Mononuclear cell (primary cell): ENCODE measurements at regions not wholly inside any gene's neighbourhood (a gene's known extent, or its start where the extent isn't known, plus 50 kb on each side); places are given as distances from the start of the nearest gene placed in this dataset.
"Not testable (repeated sequence)": the region's sequence is repeated elsewhere in the genome, so short reads cannot be mapped to it uniquely, and the experiment has no call there.

Experiments
- H3K27me3 ChIP-seq: 2 replicates; pipeline ENCODE4 v1.6.0; 2011; ENCODE audit warnings: low read length, control low read depth; ENCODE audit not compliant: insufficient read depth
- H3K4me1 ChIP-seq: 2 replicates; pipeline ENCODE4 v1.5.1; 2011; ENCODE audit warnings: mild to moderate bottlenecking, low read length, control low read depth; ENCODE audit not compliant: insufficient read depth
- H3K4me3 ChIP-seq: 2 replicates; pipeline ENCODE4 v1.5.1; 2011; ENCODE audit warnings: mild to moderate bottlenecking, low read length, moderate library complexity
- H3K9me3 ChIP-seq: 2 replicates; pipeline ENCODE4 v1.5.1; 2011; ENCODE audit warnings: low read depth, mild to moderate bottlenecking, control low read depth, low read length

GRCh38 chr20:30811885-30812671 is 445.4 kb upstream of the DEFB115 start:
- Histone ChIP-seq H3K9me3 (no peaks in the 10 kb centered on the region), H3K4me3 (peak overlapping the region; percentile 27)

GRCh38 chr20:30812739-30813411 is 444.6 kb upstream of the DEFB115 start:
- H3K4me1 ChIP-seq = no peaks in the 10 kb centered on the region
- no peaks in the 10 kb centered on the region for H3K27me3 ChIP-seq
- no peaks in the 10 kb centered on the region for H3K9me3 ChIP-seq
- H3K4me3 ChIP-seq = no peak overlapping the region

More at GRCh38 chr20:30811885-30812671, 445.4 kb upstream of the DEFB115 start:
- Histone ChIP-seq H3K4me1 (no peaks in the 10 kb centered on the region), H3K27me3 (no peaks in the 10 kb centered on the region)

- H3K4me3 ChIP-seq, H3K9me3 ChIP-seq, H3K4me1 ChIP-seq, H3K27me3 ChIP-seq: not testable (repeated sequence)
Measured at GRCh38 chr20:30813412-30814311, 443.8 kb upstream of the DEFB115 start.

GRCh38 chr20:30814312-30814639 is 443.2 kb upstream of the DEFB115 start:
- not testable (repeated sequence) for H3K4me1 ChIP-seq, H3K27me3 ChIP-seq, H3K9me3 ChIP-seq, H3K4me3 ChIP-seq

- not testable (repeated sequence) for H3K27me3 ChIP-seq, H3K4me1 ChIP-seq, H3K4me3 ChIP-seq, H3K9me3 ChIP-seq
Measured at GRCh38 chr20:30815027-30815576, 442.4 kb upstream of the DEFB115 start.

GRCh38 chr20:30815577-30816181 is 441.8 kb upstream of the DEFB115 start:
- Histone ChIP-seq H3K4me1 (no peaks in the 10 kb centered on the region), H3K4me3 (no peak overlapping the region), H3K9me3 (no peaks in the 10 kb centered on the region), H3K27me3 (no peaks in the 10 kb centered on the region)

GRCh38 chr20:30816182-30816645 is 441.2 kb upstream of the DEFB115 start:
- no peaks in the 10 kb centered on the region for H3K27me3 ChIP-seq
- H3K4me3 ChIP-seq = no peak overlapping the region
- no peaks in the 10 kb centered on the region for H3K4me1 ChIP-seq
- H3K9me3 ChIP-seq = no peaks in the 10 kb centered on the region

GRCh38 chr20:30821615-30822014 is 435.8 kb upstream of the DEFB115 start:
- not testable (repeated sequence) for H3K4me1 ChIP-seq, H3K27me3 ChIP-seq, H3K4me3 ChIP-seq, H3K9me3 ChIP-seq

GRCh38 chr20:30824666-30825065 is 432.8 kb upstream of the DEFB115 start:
- not testable (repeated sequence) for H3K4me3 ChIP-seq, H3K4me1 ChIP-seq, H3K9me3 ChIP-seq, H3K27me3 ChIP-seq

GRCh38 chr20:30845923-30846322 is 411.5 kb upstream of the DEFB115 start:
- H3K27me3 ChIP-seq, H3K9me3 ChIP-seq: not testable (repeated sequence)

GRCh38 chr20:30868271-30868670 is 389.2 kb upstream of the DEFB115 start:
- H3K4me1 ChIP-seq, H3K4me3 ChIP-seq, H3K27me3 ChIP-seq, H3K9me3 ChIP-seq: not testable (repeated sequence)

More at GRCh38 chr20:30845923-30846322, 411.5 kb upstream of the DEFB115 start:
- H3K4me3 ChIP-seq, H3K4me1 ChIP-seq: not testable (repeated sequence)

GRCh38 chr20:30871127-30871526 is 386.3 kb upstream of the DEFB115 start:
- H3K9me3 ChIP-seq, H3K4me1 ChIP-seq, H3K27me3 ChIP-seq, H3K4me3 ChIP-seq: not testable (repeated sequence)

GRCh38 chr20:30872252-30872651 is 385.2 kb upstream of the DEFB115 start:
- H3K27me3 ChIP-seq, H3K4me1 ChIP-seq, H3K9me3 ChIP-seq, H3K4me3 ChIP-seq: not testable (repeated sequence)

- H3K4me1 ChIP-seq, H3K9me3 ChIP-seq, H3K27me3 ChIP-seq, H3K4me3 ChIP-seq: not testable (repeated sequence)
Measured at GRCh38 chr20:30875868-30876267, 381.6 kb upstream of the DEFB115 start.

- not testable (repeated sequence) for H3K27me3 ChIP-seq, H3K4me3 ChIP-seq, H3K9me3 ChIP-seq, H3K4me1 ChIP-seq
Measured at GRCh38 chr20:30891400-30891799, 366.1 kb upstream of the DEFB115 start.
